Psoas muscle (tissue), 7 donors: ENCODE measurements at regions not wholly inside any gene's neighbourhood (a gene's known extent, or its start where the extent isn't known, plus 50 kb on each side); places are given as distances from the start of the nearest gene placed in this dataset.
"Not testable (repeated sequence)": the region's sequence is repeated elsewhere in the genome, so short reads cannot be mapped to it uniquely, and the experiment has no call there.

Source experiments
- ATAC-seq, 4 donors: fragments of 200-7000 bp; cut with Tn5 transposase; one replicate each; pipeline ENCODE4 v1.9.1; 2020; ENCODE audit warnings: moderate library complexity in 3 of 4, mild to moderate bottlenecking in 2 of 4
- DNase-seq, 2 donors: peaks; one replicate each; pipeline ENCODE4 v3.0.0-alpha.2; 2020
- H3K27ac ChIP-seq: fragments of 200-600 bp; one replicate; pipeline ENCODE4 v1.8.0; 2022
- H3K27me3 ChIP-seq, 3 donors: fragments of 200-600 bp in 1 of 3; one replicate each; pipeline versions ENCODE4 v1.6.1 to v1.8.0; 2013 to 2022; ENCODE audit warnings: low read length in 2 of 3, mild to moderate bottlenecking in 2 of 3, moderate library complexity in 1 of 3; ENCODE audit not compliant: insufficient read depth in 3 of 3
- H3K36me3 ChIP-seq, 2 donors: fragments of 200-600 bp in 1 of 2; one replicate each; pipeline versions ENCODE4 v1.6.1 to v1.8.0; 2013 to 2022; ENCODE audit warnings: low read depth in 1 of 2, mild to moderate bottlenecking in 1 of 2, moderate library complexity in 1 of 2; ENCODE audit not compliant: insufficient read depth in 1 of 2
- H3K4me1 ChIP-seq: fragments of 200-600 bp; one replicate; pipeline ENCODE4 v1.8.0; 2022
- H3K4me3 ChIP-seq: fragments of 200-600 bp; one replicate; pipeline ENCODE4 v1.8.0; 2022; ENCODE audit warnings: mild to moderate bottlenecking
- H3K9me3 ChIP-seq: fragments of 200-600 bp; one replicate; pipeline ENCODE4 v1.8.0; 2022
- WGBS, 3 donors: extraction: QIAGEN DNeasy Blood & Tissue Kit; methylation state at CpG; one replicate each; pipeline versions ENCODE4 v1.1.6 to v1.1.7; 2013; 5-methylcytosine and 5-hydroxymethylcytosine counted together
- intact Hi-C, 2 donors: fragments of 100-400 bp; cut with DNase I; formaldehyde crosslinking; loops; one replicate each; pipeline versions ENCODE4 v1.11.0 to v1.14.2; 2022
- TF ChIP-seq, protein P1 (sequence below): fragments of 200-600 bp; IDR thresholded peaks from one replicate; pipeline ENCODE4 v1.8.0; 2022; ENCODE audit warnings: antibody characterized with exemption
- donor health status: healthy with polysubstance abuse.
- donor health status: DM: no; HTN: no; CAD: no; lungs with moderate emphysema.
- donor health status: Bipolar disorder and iron deficiency.
- donor health status: healthy.
- donor health status: DM: yes; HTN: yes; CAD: no.
- donor health status: DM: no; HTN: no; CAD: no.
- donor health status: DM: yes; HTN: yes; CAD: no.

DNA sequence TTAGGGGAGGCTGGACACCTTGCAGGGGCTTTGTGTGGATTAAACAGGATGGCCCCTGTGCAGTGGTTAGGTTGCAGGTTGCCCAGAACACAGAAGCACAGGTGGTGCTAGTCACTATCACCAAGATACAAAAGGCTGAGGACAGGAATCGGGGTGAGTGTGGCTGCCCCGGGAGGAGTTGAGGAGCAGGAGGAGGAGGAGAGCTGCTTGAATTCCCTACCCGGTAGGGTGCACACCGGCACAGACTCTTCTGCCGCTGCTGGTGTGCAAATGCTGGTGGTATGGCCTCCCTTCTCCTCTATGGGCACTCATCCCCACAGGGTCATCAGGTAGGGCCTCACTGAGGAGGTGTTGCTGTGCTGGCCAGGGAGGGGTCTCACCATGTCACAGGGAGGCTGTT lies 67.5 kb upstream of the SMAD6 start:
- 57 to 84% (median 72%) methylated on average over 5 of the region's 5 CpGs for WGBS, 3 donors
- Histone ChIP-seq H3K36me3 (no peaks in the 10 kb centered on the region), H3K27me3 (peaks cover 0 to 2% (median 0%) of the 10 kb centered on the region in 3 donors), H3K27ac (no peak overlapping the region), H3K4me3 (no peak overlapping the region), H3K4me1 (no peaks in the 10 kb centered on the region), H3K9me3 (no peaks in the 10 kb centered on the region)
- ATAC-seq (no peak), DNase-seq (no peak)
- intact Hi-C loops, result no loop called here
- TF ChIP-seq, protein P1, sequence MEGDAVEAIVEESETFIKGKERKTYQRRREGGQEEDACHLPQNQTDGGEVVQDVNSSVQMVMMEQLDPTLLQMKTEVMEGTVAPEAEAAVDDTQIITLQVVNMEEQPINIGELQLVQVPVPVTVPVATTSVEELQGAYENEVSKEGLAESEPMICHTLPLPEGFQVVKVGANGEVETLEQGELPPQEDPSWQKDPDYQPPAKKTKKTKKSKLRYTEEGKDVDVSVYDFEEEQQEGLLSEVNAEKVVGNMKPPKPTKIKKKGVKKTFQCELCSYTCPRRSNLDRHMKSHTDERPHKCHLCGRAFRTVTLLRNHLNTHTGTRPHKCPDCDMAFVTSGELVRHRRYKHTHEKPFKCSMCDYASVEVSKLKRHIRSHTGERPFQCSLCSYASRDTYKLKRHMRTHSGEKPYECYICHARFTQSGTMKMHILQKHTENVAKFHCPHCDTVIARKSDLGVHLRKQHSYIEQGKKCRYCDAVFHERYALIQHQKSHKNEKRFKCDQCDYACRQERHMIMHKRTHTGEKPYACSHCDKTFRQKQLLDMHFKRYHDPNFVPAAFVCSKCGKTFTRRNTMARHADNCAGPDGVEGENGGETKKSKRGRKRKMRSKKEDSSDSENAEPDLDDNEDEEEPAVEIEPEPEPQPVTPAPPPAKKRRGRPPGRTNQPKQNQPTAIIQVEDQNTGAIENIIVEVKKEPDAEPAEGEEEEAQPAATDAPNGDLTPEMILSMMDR, result no peak

DNA sequence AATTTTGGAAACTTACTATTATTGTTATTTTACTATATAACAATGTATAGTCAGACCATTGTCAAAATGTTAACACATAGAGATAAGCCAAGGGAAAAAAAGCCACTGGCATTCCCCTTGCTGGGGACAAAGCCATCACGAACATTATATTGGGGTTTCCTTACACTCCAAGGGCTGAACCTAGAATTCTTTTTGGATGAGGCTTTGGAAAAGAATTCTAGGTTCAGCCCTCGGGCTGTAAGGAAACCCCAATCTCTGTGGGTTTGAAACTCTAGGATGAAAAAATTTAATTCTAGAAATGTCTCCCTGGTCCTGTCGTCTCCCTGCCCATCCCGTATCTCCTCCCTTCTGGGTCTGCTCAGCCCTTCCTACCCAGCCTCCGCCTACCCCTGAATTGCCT lies 67.0 kb upstream of the SMAD6 start:
- TF ChIP-seq, protein P1, result no peak
- Histone ChIP-seq H3K27me3 (peaks cover 0 to 2% (median 0%) of the 10 kb centered on the region in 3 donors), H3K9me3 (no peaks in the 10 kb centered on the region), H3K36me3 (no peaks in the 10 kb centered on the region), H3K4me3 (no peak overlapping the region), H3K27ac (no peak overlapping the region), H3K4me1 (no peaks in the 10 kb centered on the region)
- no peak for DNase-seq
- intact Hi-C loops, result no loop called here
- 80 to 84% (median 82%) methylated on average over 5 of the region's 5 CpGs for WGBS, 3 donors
- ATAC-seq, result no peak

DNA sequence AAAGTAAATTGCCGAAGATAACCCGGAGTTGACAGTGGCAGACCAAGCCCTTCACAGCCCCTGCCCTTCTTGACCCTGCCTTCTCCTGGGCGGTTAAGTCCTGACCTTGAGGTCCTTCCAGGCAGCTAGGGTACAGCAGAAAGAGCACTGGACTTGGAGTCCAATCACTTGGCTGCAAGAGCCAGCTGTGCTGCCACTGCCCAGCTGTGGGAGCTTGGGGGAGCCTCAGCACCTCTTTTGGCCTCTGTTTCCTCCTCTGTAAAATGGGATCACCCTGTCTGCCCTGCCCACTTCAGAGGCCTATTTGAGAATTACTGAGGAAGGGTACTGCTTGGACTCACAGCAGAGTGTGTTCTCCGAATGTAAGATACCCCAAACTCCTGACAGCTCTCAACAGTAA lies 66.2 kb upstream of the SMAD6 start:
- no peak overlapping the region for H3K27ac ChIP-seq
- WGBS, 3 donors, result 92 to 93% (median 93%) methylated on average over 4 of the region's 4 CpGs
- H3K27me3 ChIP-seq, result peaks cover 0 to 2% (median 0%) of the 10 kb centered on the region in 3 donors
- no peak overlapping the region for H3K4me3 ChIP-seq
- no peak for DNase-seq
- H3K9me3 ChIP-seq, result no peaks in the 10 kb centered on the region
- no peaks in the 10 kb centered on the region for H3K36me3 ChIP-seq
- no peak for ATAC-seq
- intact Hi-C loops, result no loop called here
- H3K4me1 ChIP-seq, result no peaks in the 10 kb centered on the region
- TF ChIP-seq, protein P1, result no peak

DNA sequence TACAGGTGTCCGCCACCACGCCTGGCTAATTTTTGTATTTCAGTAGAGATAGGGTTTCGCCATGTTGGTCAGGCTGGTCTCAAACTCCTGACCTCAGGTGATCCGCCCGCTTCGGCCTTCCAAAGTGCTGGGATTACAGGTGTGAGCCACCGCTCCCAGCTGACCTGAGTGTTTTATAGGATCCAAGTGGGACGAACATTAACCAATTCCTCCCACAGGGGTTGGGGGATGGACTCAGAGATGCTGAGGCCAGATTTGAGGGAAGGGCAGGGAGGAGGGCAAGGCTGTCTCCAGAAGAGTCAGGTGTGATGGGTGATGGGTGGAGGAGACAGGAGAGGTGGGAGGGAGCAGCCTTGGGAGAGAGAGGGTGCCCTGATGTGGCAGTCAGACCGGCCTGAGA lies 65.0 kb upstream of the SMAD6 start:
- H3K27me3 ChIP-seq, intact Hi-C loops, H3K9me3 ChIP-seq, H3K4me1 ChIP-seq, DNase-seq, ATAC-seq, H3K27ac ChIP-seq, H3K4me3 ChIP-seq, H3K36me3 ChIP-seq: not testable (repeated sequence)
- WGBS, 3 donors, result 80 to 94% (median 85%) methylated on average over 8 to 9 of the region's 9 CpGs

DNA sequence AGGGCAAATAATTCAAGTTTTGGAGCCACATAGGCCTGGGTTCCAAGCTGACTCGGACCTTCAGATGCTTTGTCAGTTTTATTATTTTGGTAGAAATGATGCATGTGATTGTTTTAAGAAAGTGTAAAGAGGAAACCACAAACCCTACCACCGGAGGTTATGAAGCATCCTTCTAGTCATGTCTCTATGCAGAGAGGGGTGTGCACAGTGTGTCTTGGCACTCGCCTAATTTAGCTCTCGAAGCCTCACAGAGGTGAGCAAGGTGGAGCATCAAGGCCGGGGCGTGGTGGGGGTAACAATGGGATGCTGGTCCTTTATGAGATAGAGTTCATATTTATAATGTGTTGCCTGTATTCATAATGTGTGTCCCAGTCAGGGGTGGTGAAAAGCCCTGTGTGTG lies 63.7 kb upstream of the SMAD6 start:
- TF ChIP-seq, protein P1, result no peak
- Histone ChIP-seq H3K4me3 (no peak overlapping the region), H3K27ac (no peak overlapping the region), H3K36me3 (no peaks in the 10 kb centered on the region), H3K9me3 (no peaks in the 10 kb centered on the region), H3K27me3 (peaks cover 0 to 2% (median 0%) of the 10 kb centered on the region in 3 donors), H3K4me1 (no peaks in the 10 kb centered on the region)
- intact Hi-C loops, result no loop called here
- WGBS, 3 donors, result 91 to 93% (median 92%) methylated on average over 6 of the region's 6 CpGs
- no peak for ATAC-seq
- DNase-seq, result no peak
